NT2/D1 (cell line): ENCODE measurements at regions not wholly inside any gene's neighbourhood (a gene's known extent, or its start where the extent isn't known, plus 50 kb on each side); places are given as distances from the start of the nearest gene placed in this dataset.

Source experiments
- DNase-seq: peaks from one replicate; pipeline ENCODE4 v3.0.0-alpha.2; 2011; ENCODE audit warnings: low read depth, low spot score
- H3K27me3 ChIP-seq: 2 replicates; pipeline ENCODE4 v1.6.0; 2011; ENCODE audit warnings: mild to moderate bottlenecking; ENCODE audit not compliant: insufficient read length, insufficient read depth
- H3K36me3 ChIP-seq: 2 replicates; pipeline ENCODE4 v1.6.1; 2011; ENCODE audit warnings: mild to moderate bottlenecking, low read length, mixed read lengths; ENCODE audit not compliant: insufficient read depth, insufficient read length
- H3K4me1 ChIP-seq: 2 replicates; pipeline ENCODE4 v1.5.1; 2011; ENCODE audit not compliant: insufficient read depth, insufficient read length
- H3K4me3 ChIP-seq: 2 replicates; pipeline ENCODE4 v1.5.1; 2011; ENCODE audit warnings: low read depth; ENCODE audit not compliant: insufficient read length
- H3K9ac ChIP-seq: 2 replicates; pipeline ENCODE4 v1.6.0; 2011; ENCODE audit warnings: low read depth; ENCODE audit not compliant: insufficient read length
- H3K9me3 ChIP-seq: 2 replicates; pipeline ENCODE4 v1.5.1; 2011; ENCODE audit warnings: mild to moderate bottlenecking, low read length; ENCODE audit not compliant: insufficient read depth
- SUZ12 ChIP-seq: IDR thresholded peaks from 2 replicates; pipeline ENCODE4 v1.6.1; 2011; ENCODE audit not compliant: insufficient read length, insufficient read depth; ENCODE audit errors: extremely low read depth
- YY1 ChIP-seq: IDR thresholded peaks from 2 replicates; pipeline ENCODE4 v1.6.1; 2011; ENCODE audit not compliant: insufficient read length, insufficient read depth
- ZNF274 ChIP-seq: IDR thresholded peaks from 2 replicates; pipeline ENCODE4 v1.6.1; 2011; ENCODE audit warnings: mild to moderate bottlenecking, low read depth, low read length

DNA sequence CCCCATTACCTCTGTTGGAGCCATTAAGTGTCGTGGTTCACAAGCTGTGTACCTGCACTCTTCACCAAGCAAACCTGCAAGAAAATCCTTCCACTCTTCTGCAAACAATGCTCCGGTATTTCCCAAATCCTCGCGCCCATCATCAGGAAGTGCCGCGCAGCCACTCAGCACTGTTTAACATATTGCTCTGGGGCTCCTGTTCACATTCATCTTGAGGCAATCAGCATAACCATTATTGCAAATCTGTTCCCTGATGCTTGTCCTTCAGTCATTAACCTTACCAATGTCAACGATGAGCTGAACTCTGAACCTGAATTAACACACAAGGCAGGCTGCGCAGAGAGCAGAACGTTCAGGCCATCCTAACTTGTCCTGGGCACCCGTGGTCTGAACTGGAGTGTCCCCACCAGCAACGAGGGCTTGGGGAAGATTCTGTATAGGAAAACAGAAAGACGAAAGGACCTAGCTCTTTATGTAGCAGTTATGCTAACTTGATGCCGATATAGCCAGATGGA, 751.4 kb upstream of the AUTS2 start:
- H3K36me3 ChIP-seq: no peaks in the 10 kb centered on the region
- no peaks in the 10 kb centered on the region for H3K4me1 ChIP-seq
- no peaks in the 10 kb centered on the region for H3K27me3 ChIP-seq
- H3K9ac ChIP-seq: no peak overlapping the region
- no peak for DNase-seq
- peaks cover 7% of the 10 kb centered on the region; the same call in 1 of the 2 replicates for H3K9me3 ChIP-seq
- TF ChIP-seq SUZ12 (no peak), YY1 (no peak), ZNF274 (no peak)
- no peak overlapping the region for H3K4me3 ChIP-seq

DNA sequence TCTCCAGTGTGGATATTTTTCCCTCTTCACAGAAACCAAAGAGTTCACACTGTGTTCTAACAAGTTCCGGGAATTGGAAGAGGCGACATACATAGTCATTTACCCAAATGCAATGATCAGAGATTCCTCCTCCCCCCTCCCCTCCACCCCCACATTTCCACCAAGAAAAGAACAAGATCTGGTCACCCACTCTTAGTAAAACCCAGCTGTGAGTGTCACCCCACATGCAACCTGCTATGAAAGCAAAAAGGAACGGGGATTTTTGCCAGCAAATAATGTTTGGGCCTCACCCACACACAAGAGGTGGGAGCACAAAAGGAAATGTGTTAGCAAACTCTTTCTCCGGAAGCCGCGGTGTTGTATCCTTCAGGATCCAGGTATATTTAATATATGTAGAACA, 745.0 kb upstream of the AUTS2 start:
- TF ChIP-seq ZNF274 (no peak), YY1 (no peak), SUZ12 (no peak)
- Histone ChIP-seq H3K36me3 (no peaks in the 10 kb centered on the region), H3K9me3 (peaks cover 7% of the 10 kb centered on the region; the same call in 1 of the 2 replicates)

DNA sequence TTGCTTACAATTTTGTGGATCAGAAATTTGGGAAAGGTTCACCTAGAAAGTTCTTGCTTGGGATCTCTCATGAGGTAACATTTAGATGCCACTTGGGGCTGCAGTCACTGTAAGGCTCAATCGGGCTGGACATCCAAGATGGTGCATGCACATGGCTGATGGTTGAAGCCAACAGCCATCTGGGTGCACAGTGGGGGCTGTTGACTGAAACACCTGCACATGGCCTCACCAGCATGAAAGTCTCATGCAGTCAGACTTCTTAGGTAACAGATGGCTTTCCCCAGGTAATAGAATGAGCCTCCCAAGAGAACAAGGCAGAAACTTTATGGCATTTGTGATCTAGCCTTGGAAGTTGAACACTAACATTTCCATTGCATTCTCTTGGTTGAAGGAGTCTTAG, 740.7 kb upstream of the AUTS2 start:
- Histone ChIP-seq H3K4me3 (no peak overlapping the region), H3K27me3 (no peaks in the 10 kb centered on the region), H3K4me1 (no peaks in the 10 kb centered on the region), H3K9ac (no peak overlapping the region), H3K9me3 (no peaks in the 10 kb centered on the region), H3K36me3 (no peaks in the 10 kb centered on the region)
- TF ChIP-seq YY1: no peak
- no peak for TF ChIP-seq SUZ12
- no peak for TF ChIP-seq ZNF274
- DNase-seq: no peak

More for the DNA sequence above, 745.0 kb upstream of the AUTS2 start:
- H3K9ac ChIP-seq: no peak overlapping the region
- no peak for DNase-seq
- H3K27me3 ChIP-seq: no peaks in the 10 kb centered on the region
- H3K4me3 ChIP-seq: no peak overlapping the region
- no peaks in the 10 kb centered on the region for H3K4me1 ChIP-seq

DNA sequence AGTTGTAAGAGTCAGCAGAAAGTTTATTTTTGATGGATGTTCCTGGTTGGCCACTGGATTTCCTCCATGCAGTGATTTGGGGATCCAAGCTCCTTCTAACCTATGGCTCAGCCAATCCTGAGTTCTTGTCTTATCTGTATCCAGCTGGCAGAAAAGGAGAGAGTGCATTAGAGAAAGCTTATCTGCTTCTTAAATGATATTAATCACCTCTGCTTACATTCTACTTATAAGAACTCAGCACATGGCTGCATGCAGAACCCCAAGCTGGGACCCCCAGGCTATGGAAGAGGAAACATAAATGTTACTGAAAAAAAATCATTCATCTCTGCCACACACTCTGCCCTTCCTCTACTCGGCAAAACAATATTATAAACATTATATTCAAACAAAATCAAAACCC, 739.8 kb upstream of the AUTS2 start:
- H3K4me1 ChIP-seq: no peaks in the 10 kb centered on the region
- DNase-seq: no peak
- no peak overlapping the region for H3K4me3 ChIP-seq
- H3K27me3 ChIP-seq: no peaks in the 10 kb centered on the region
- no peaks in the 10 kb centered on the region for H3K36me3 ChIP-seq
- H3K9ac ChIP-seq: no peak overlapping the region
- no peaks in the 10 kb centered on the region for H3K9me3 ChIP-seq
- TF ChIP-seq ZNF274 (no peak), YY1 (no peak), SUZ12 (no peak)

DNA sequence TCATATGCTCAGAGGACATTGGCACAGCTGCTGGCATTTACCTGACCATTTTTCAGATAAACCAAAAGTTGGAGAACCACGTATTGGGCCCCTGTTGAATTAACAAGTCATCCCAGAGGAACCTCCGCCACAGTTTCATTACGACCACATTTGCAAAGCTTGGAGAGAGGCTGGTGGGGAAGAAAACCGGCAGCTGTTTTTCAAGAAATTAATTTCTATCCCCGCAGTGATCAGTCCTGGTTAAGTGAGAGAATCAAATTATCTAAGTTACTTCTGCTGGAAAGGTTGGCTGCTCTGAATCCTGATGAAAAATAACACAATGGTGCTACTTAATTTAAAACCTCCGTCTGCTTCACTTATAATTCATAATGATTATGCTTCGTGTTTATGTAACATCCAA, 737.1 kb upstream of the AUTS2 start:
- no peak overlapping the region for H3K4me3 ChIP-seq
- TF ChIP-seq SUZ12: no peak
- TF ChIP-seq ZNF274: no peak
- TF ChIP-seq YY1: no peak
- H3K27me3 ChIP-seq: no peaks in the 10 kb centered on the region
- H3K9ac ChIP-seq: no peak overlapping the region
- no peak for DNase-seq
- H3K4me1 ChIP-seq: no peaks in the 10 kb centered on the region
- H3K36me3 ChIP-seq: no peaks in the 10 kb centered on the region
- no peaks in the 10 kb centered on the region for H3K9me3 ChIP-seq

DNA sequence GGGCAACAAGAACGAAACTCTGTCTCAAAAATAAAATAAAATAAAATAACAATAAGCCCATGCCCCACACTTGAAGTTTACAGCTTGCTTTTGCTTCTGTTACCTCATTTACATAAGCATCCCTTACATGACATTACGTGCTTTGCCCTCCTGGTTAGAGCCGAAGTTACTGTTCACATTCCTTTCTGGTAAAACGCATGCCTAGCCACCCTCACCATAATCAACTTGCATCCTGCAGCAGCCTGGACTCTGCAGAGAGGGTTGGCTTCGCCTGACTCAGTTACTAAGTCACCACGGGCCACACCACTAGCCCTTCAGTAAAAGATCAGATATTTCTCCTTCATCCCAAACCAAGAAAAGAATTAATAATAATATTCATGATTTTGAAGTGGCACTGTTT, 736.0 kb upstream of the AUTS2 start:
- no peak for DNase-seq
- no peaks in the 10 kb centered on the region for H3K36me3 ChIP-seq
- H3K9ac ChIP-seq: no peak overlapping the region
- H3K9me3 ChIP-seq: no peaks in the 10 kb centered on the region
- no peaks in the 10 kb centered on the region for H3K27me3 ChIP-seq
- no peaks in the 10 kb centered on the region for H3K4me1 ChIP-seq
- TF ChIP-seq YY1 (no peak), SUZ12 (no peak), ZNF274 (no peak)
- H3K4me3 ChIP-seq: no peak overlapping the region

DNA sequence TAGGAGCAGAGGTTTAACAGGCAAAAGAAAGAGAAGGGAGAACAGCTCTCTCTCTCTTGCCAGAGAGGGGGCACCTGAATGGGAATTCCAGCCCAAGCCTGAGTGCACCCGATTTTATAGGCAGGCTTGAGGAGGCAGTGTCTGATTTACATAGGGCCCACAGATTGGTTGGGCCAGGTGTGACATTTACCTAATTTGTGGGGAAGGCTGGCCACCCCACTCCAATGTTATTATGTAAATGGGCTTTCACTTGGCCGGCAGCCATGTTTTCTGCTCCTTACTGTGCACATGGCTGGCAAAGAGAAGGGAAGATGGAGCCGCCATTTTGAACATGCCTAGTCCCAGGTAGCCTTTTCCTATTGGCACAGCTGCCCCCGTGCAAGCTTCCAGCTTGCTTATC, 735.5 kb upstream of the AUTS2 start:
- Histone ChIP-seq H3K4me3 (no peak overlapping the region), H3K9ac (no peak overlapping the region), H3K4me1 (no peaks in the 10 kb centered on the region), H3K27me3 (no peaks in the 10 kb centered on the region), H3K9me3 (no peaks in the 10 kb centered on the region), H3K36me3 (no peaks in the 10 kb centered on the region)
- TF ChIP-seq ZNF274 (no peak), YY1 (no peak), SUZ12 (no peak)
- DNase-seq: no peak
